Neural cell (in vitro differentiated cells): ENCODE measurements at regions not wholly inside any gene's neighbourhood (a gene's known extent, or its start where the extent isn't known, plus 50 kb on each side); places are given as distances from the start of the nearest gene placed in this dataset.

ENCODE experiments used
- H2AFZ ChIP-seq: fragments of 200-600, 300-800 bp; sonication (generic), shearing (Covaris generic); 2 replicates; pipeline ENCODE4 v1.6.0; 2014; ENCODE audit warnings: low read depth, mild to moderate bottlenecking, antibody characterized with exemption, low read length, moderate library complexity
- H3F3A ChIP-seq: fragments of 200-600 bp; shearing (Covaris generic); 2 replicates; pipeline ENCODE4 v1.6.1; 2016; ENCODE audit warnings: mild to moderate bottlenecking, moderate library complexity, mixed read lengths, antibody characterized with exemption, low read length; ENCODE audit not compliant: insufficient read depth, poor library complexity, severe bottlenecking
- H3K27ac ChIP-seq: fragments of 200-600, 300-800 bp; sonication (generic), shearing (Covaris generic); 2 replicates; pipeline ENCODE4 v1.5.1; 2014; ENCODE audit warnings: mild to moderate bottlenecking, low read length, moderate library complexity
- H3K27me3 ChIP-seq: fragments of 300-800, 200-600 bp; sonication (generic), shearing (Covaris generic); 2 replicates; pipeline ENCODE4 v1.6.0; 2014; ENCODE audit warnings: mild to moderate bottlenecking, low read depth, low read length, moderate library complexity; ENCODE audit not compliant: insufficient read depth
- H3K36me3 ChIP-seq: fragments of 300-800, 200-600 bp; sonication (generic), shearing (Covaris generic); 2 replicates; pipeline ENCODE4 v1.5.1; 2014; ENCODE audit warnings: mild to moderate bottlenecking, antibody characterized with exemption, low read length, moderate library complexity; ENCODE audit not compliant: insufficient read depth
- H3K4me2 ChIP-seq: fragments of 300-800, 200-600 bp; sonication (generic), shearing (Covaris generic); 2 replicates; pipeline ENCODE4 v1.6.0; 2014; ENCODE audit warnings: mild to moderate bottlenecking, low read length
- H3K4me3 ChIP-seq: fragments of 300-800, 200-600 bp; sonication (generic), shearing (Covaris generic); 2 replicates; pipeline ENCODE4 v1.5.1; 2014; ENCODE audit warnings: mild to moderate bottlenecking, low read length, moderate library complexity
- H3K79me2 ChIP-seq: fragments of 200-600 bp; shearing (Covaris generic); replicated peaks from 2 replicates; pipeline ENCODE4 v1.6.0; 2014; ENCODE audit warnings: mild to moderate bottlenecking, low read length, moderate library complexity; ENCODE audit not compliant: insufficient read depth
- H3K9ac ChIP-seq: fragments of 300-800, 200-600 bp; sonication (generic), shearing (Covaris generic); 2 replicates; pipeline ENCODE4 v1.6.1; 2016; ENCODE audit warnings: mild to moderate bottlenecking, low read length, mixed read lengths
- H3K9me2 ChIP-seq: fragments of 200-600 bp; shearing (Covaris generic); 2 replicates; pipeline ENCODE4 v1.6.1; 2016; ENCODE audit warnings: mild to moderate bottlenecking, low read length, mixed read lengths; ENCODE audit not compliant: insufficient read depth
- H3K9me3 ChIP-seq: fragments of 200-600, 300-800 bp; sonication (generic), shearing (Covaris generic); 2 replicates; pipeline ENCODE4 v1.6.1; 2016; ENCODE audit warnings: mild to moderate bottlenecking, mixed run types, low read length, moderate library complexity, mixed read lengths
- H4K20me1 ChIP-seq: fragments of 200-600 bp; shearing (Covaris generic); 2 replicates; pipeline ENCODE4 v1.6.1; 2016; ENCODE audit warnings: mild to moderate bottlenecking, mixed run types; ENCODE audit not compliant: insufficient read depth
- CTCF ChIP-seq: fragments of 450-650 bp; IDR thresholded peaks from 2 replicates; pipeline ENCODE4 v1.5.1; 2014; ENCODE audit warnings: antibody characterized with exemption, mild to moderate bottlenecking, moderate library complexity; ENCODE audit not compliant: poor library complexity, severe bottlenecking
- EP300 ChIP-seq: fragments of 450-650 bp; conservative IDR thresholded peaks from 2 replicates; pipeline ENCODE4 v1.6.1; 2014; ENCODE audit warnings: antibody characterized with exemption, mild to moderate bottlenecking, moderate library complexity; ENCODE audit not compliant: poor library complexity, severe bottlenecking
- EZH2 ChIP-seq: fragments of 200-600, 300-800 bp; shearing (Covaris generic), sonication (generic); IDR thresholded peaks from 2 replicates; pipeline ENCODE4 v1.6.1; 2014; ENCODE audit warnings: antibody characterized with exemption, low read length, borderline replicate concordance, mild to moderate bottlenecking; ENCODE audit not compliant: insufficient read depth, poor library complexity, severe bottlenecking
- MXI1 ChIP-seq: fragments of 450-650 bp; conservative IDR thresholded peaks from 2 replicates; pipeline ENCODE4 v1.6.1; 2014; ENCODE audit warnings: antibody characterized with exemption, mild to moderate bottlenecking; ENCODE audit not compliant: poor library complexity, severe bottlenecking
- POLR2AphosphoS5 ChIP-seq: IDR thresholded peaks from 2 replicates; pipeline ENCODE4 v1.6.1; 2012
- RAD21 ChIP-seq: fragments of 450-650 bp; conservative IDR thresholded peaks from 2 replicates; pipeline ENCODE4 v1.6.1; 2014; ENCODE audit warnings: antibody characterized with exemption, mild to moderate bottlenecking, moderate library complexity
- REST ChIP-seq: IDR thresholded peaks from 2 replicates; pipeline ENCODE4 v1.6.1; 2012; ENCODE audit warnings: borderline replicate concordance
- SMC3 ChIP-seq: fragments of 450-650 bp; conservative IDR thresholded peaks from 2 replicates; pipeline ENCODE4 v1.6.1; 2014; ENCODE audit warnings: antibody characterized with exemption, mild to moderate bottlenecking, moderate library complexity; ENCODE audit not compliant: poor library complexity
- TAF1 ChIP-seq: IDR thresholded peaks from 2 replicates; pipeline ENCODE4 v1.6.1; 2012; ENCODE audit warnings: low read depth

- Histone ChIP-seq H3K36me3 (no peaks in the 10 kb centered on the region), H3F3A (no peaks in the 10 kb centered on the region), H3K4me3 (no peak overlapping the region), H3K27me3 (no peaks in the 10 kb centered on the region), H3K79me2 (no peaks in the 10 kb centered on the region), H2AFZ (no peak overlapping the region), H4K20me1 (no peaks in the 10 kb centered on the region), H3K9me2 (no peaks in the 10 kb centered on the region), H3K4me2 (no peak overlapping the region), H3K9ac (no peak overlapping the region), H3K9me3 (no peaks in the 10 kb centered on the region), H3K27ac (no peak overlapping the region)
- TF ChIP-seq REST (no peak), POLR2AphosphoS5 (no peak), EZH2 (no peak), RAD21 (no peak), EP300 (no peak), CTCF (no peak), TAF1 (no peak), MXI1 (no peak), SMC3 (no peak)
Measured at GRCh38 chr3:152519376-152519775, 250.6 kb downstream of the MBNL1 start.

GRCh38 chr3:152522036-152522435 lies 253.3 kb downstream of the MBNL1 start:
- Histone ChIP-seq H3K27me3 (no peaks in the 10 kb centered on the region), H2AFZ (no peak overlapping the region), H3K27ac (no peak overlapping the region), H3K4me3 (no peak overlapping the region), H3F3A (no peaks in the 10 kb centered on the region), H3K4me2 (no peak overlapping the region), H4K20me1 (no peaks in the 10 kb centered on the region), H3K79me2 (no peaks in the 10 kb centered on the region), H3K36me3 (no peaks in the 10 kb centered on the region), H3K9ac (no peak overlapping the region), H3K9me2 (no peaks in the 10 kb centered on the region), H3K9me3 (no peaks in the 10 kb centered on the region)
- no peak for TF ChIP-seq RAD21
- no peak for TF ChIP-seq EZH2
- TF ChIP-seq MXI1, result no peak
- no peak for TF ChIP-seq EP300
- TF ChIP-seq REST, result no peak
- no peak for TF ChIP-seq POLR2AphosphoS5
- TF ChIP-seq CTCF, result no peak
- TF ChIP-seq TAF1, result no peak
- no peak for TF ChIP-seq SMC3
